Cardiac muscle cell (in vitro differentiated cells and primary cell): ENCODE measurements at regions not wholly inside any gene's neighbourhood (a gene's known extent, or its start where the extent isn't known, plus 50 kb on each side); places are given as distances from the start of the nearest gene placed in this dataset.

ENCODE experiments used
- DNase-seq, 2 donors: peaks; one replicate each; pipeline versions ENCODE4 v3.0.0 to v3.0.0-alpha.2; 2010 to 2017; ENCODE audit warnings: low read depth in 1 of 2, low spot score in 1 of 2
- H3K27ac ChIP-seq: fragments of 200-600 bp; sonication (generic); 2 replicates; pipeline ENCODE4 v1.5.1; 2016
- H3K27me3 ChIP-seq: fragments of 200-600 bp; sonication (generic); 2 replicates; pipeline ENCODE4 v1.6.0; 2016; ENCODE audit warnings: control low read depth
- H3K36me3 ChIP-seq: fragments of 200-600 bp; sonication (generic); 2 replicates; pipeline ENCODE4 v1.5.1; 2016; ENCODE audit warnings: control low read depth
- H3K4me1 ChIP-seq: fragments of 200-600 bp; sonication (generic); 2 replicates; pipeline ENCODE4 v1.8.1; 2017; ENCODE audit warnings: low read depth, mild to moderate bottlenecking, mixed run types
- H3K4me3 ChIP-seq: fragments of 200-600 bp; sonication (generic); 2 replicates; pipeline ENCODE4 v1.5.1; 2016; ENCODE audit warnings: mild to moderate bottlenecking
- H3K9me3 ChIP-seq: fragments of 200-600 bp; sonication (generic); 2 replicates; pipeline ENCODE4 v1.5.1; 2017; ENCODE audit warnings: low read depth, mild to moderate bottlenecking, control low read depth
- CTCF ChIP-seq: IDR thresholded peaks from 2 replicates; pipeline ENCODE4 v1.5.1; 2012; ENCODE audit warnings: low read depth, mild to moderate bottlenecking, low read length

- Histone ChIP-seq H3K27me3 (no peaks in the 10 kb centered on the region), H3K27ac (no peak overlapping the region), H3K4me1 (no peaks in the 10 kb centered on the region), H3K9me3 (no peaks in the 10 kb centered on the region), H3K4me3 (no peak overlapping the region), H3K36me3 (no peaks in the 10 kb centered on the region)
- DNase-seq, result no peak
- TF ChIP-seq CTCF, result no peak
Measured at GRCh38 chr1:103327054-103327719, 198.3 kb upstream of the RNPC3 start.

- no peak for DNase-seq
- no peak overlapping the region for H3K27ac ChIP-seq
- H3K4me3 ChIP-seq, result no peak overlapping the region
- no peak for TF ChIP-seq CTCF
- no peaks in the 10 kb centered on the region for H3K27me3 ChIP-seq
- H3K36me3 ChIP-seq, result no peaks in the 10 kb centered on the region
- H3K4me1 ChIP-seq, result no peaks in the 10 kb centered on the region
- H3K9me3 ChIP-seq, result no peaks in the 10 kb centered on the region
Measured at GRCh38 chr1:103326595-103326994, 198.9 kb upstream of the RNPC3 start.

- Histone ChIP-seq H3K36me3 (no peaks in the 10 kb centered on the region), H3K27ac (no peak overlapping the region), H3K4me3 (no peak overlapping the region), H3K9me3 (no peaks in the 10 kb centered on the region), H3K4me1 (no peaks in the 10 kb centered on the region), H3K27me3 (no peaks in the 10 kb centered on the region)
- TF ChIP-seq CTCF, result no peak
- no peak for DNase-seq
Measured at GRCh38 chr1:103309786-103310185, 201.5 kb upstream of the COL11A1 start.

GRCh38 chr1:103307751-103308150, 199.4 kb upstream of the COL11A1 start:
- no peak for DNase-seq
- no peaks in the 10 kb centered on the region for H3K27me3 ChIP-seq
- TF ChIP-seq CTCF, result no peak
- H3K4me3 ChIP-seq, result no peak overlapping the region
- H3K27ac ChIP-seq, result no peak overlapping the region
- no peaks in the 10 kb centered on the region for H3K4me1 ChIP-seq
- H3K9me3 ChIP-seq, result no peaks in the 10 kb centered on the region
- no peaks in the 10 kb centered on the region for H3K36me3 ChIP-seq

- no peak for DNase-seq
Measured at GRCh38 chr1:103283841-103284669, 175.7 kb upstream of the COL11A1 start.

More at GRCh38 chr1:103283841-103284669, 175.7 kb upstream of the COL11A1 start:
- Histone ChIP-seq H3K4me3 (no peak overlapping the region), H3K36me3 (no peaks in the 10 kb centered on the region), H3K27me3 (no peaks in the 10 kb centered on the region), H3K9me3 (no peaks in the 10 kb centered on the region), H3K4me1 (no peaks in the 10 kb centered on the region), H3K27ac (no peak overlapping the region)
- no peak for TF ChIP-seq CTCF
